NCI-H1694 (cell line): ENCODE measurements at regions not wholly inside any gene's neighbourhood (a gene's known extent, or its start where the extent isn't known, plus 50 kb on each side); places are given as distances from the start of the nearest gene placed in this dataset.
"Not testable (repeated sequence)": the region's sequence is repeated elsewhere in the genome, so short reads cannot be mapped to it uniquely, and the experiment has no call there.

Source experiments
- DNase-seq: peaks from one replicate; lab custom pipeline; 2025; lab: John Stamatoyannopoulos, UW

DNA sequence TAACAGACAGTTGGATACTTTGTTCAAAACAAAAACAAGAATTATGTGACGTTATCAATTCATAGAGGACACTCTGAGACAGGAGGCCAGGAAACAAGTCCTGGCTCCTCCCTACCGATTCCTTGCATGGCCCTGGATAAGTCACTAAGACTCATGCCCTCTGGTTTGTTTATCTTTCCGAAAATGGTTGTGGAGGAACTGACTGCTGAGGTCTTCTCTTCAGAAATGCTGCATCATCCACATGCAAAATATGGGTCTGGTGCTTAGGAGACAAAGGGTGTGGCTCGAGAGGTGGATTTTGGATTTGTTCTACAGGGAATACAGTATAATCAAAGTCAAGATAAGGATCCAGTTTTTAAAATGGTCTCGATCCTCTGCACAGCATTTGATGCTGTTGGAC, 130.9 kb downstream of the RELL1 start:
- DNase-seq: no peak

DNA sequence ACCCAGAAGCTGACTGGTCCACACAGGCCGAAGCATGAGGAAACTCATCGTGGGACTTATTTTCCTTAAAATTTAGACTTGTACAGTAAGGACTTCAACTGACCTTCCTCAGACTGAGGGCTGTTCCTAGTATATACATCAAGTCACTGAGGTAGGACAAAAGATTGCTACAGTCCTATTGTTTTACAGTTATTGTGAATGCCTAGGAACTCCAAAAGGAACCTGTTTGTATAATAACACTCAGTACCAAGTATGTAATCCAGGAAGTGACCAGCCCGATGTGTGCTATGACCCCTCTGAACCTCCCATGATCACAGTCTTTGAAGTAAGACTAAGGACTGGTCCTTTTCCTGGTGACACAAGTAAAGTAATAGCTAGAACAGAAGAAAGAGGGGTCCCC, 136.3 kb downstream of the RELL1 start:
- not testable (repeated sequence) for DNase-seq

DNA sequence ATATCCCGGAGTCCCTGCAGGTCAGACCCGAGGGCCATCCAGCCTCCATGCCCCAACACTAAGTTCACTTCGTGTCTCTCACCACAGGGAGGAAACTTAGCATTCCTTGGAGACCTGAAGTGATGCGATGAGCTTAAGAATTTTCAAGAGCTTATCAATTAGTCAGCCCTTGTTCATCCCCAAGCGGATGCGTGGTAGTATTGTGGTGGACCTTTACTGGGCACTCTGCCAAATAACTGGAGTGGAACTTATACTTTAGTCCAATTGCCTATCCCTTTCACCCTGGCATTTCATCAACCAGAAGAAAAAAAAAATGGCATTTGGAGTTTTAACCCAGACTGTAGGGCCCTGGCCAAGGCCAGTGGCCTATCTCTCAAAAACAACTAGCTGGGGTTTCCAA, 137.1 kb downstream of the RELL1 start:
- no peak for DNase-seq

DNA sequence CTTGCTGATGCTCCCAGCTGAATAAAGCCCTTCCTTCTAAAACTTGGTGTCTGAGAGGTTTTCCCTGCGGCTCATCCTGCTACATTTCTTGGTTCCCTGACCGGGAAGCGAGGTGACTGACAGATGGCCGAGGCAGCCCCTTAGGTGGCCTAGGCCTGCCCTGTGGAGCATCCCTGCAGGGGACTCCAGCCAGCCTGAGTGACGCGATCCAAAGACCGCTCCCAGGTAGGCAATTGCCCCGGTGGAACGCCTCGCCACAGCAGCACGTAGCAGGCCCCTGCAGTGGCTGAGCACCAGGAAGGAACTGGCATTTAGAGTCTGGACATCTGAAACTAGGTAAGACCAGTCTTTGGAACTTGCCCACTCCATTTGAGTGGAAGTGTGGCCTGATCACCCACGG, 139.6 kb downstream of the RELL1 start:
- DNase-seq: no peak

DNA sequence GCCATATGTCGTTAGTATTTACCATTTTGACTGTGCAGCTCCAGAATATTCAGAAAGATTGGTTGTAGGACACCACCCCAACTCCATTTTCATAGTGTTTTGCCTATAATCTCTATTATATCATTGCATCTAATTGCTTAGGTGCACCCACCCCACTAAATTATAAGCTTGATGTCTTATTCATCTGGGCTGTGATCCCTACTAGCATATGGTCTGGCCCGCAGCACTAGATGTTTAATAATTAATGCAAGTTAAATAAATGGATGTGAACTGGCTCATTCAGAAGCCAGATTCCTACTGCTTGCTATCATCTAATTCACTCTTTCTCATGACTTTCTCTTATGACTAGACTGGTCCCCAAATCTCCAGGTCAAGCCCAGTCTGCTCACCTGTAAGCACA, 143.5 kb downstream of the RELL1 start:
- no peak for DNase-seq

DNA sequence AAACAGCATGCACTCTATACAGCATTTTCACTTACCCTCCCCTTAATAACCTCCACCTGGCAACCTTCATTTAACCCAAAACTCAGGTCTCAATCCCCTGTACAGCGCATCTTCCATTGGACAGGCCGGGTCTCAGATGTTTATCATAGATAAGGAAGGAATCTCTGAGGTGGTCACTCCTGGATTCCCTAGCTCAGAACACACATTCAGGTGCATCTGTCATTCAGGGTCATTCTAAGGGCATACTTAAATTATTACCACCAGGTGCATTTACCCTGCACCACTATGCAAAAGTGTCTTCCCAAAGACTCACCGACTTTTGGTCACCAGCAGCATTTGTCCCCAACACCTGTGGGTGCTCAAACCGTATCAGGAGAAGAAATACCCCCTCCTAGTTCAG, 144.2 kb downstream of the RELL1 start:
- DNase-seq: no peak

- no peak for DNase-seq
These were observed 145.7 kb downstream of the RELL1 start for GRCh38 chr4:37540486-37540885.

DNA sequence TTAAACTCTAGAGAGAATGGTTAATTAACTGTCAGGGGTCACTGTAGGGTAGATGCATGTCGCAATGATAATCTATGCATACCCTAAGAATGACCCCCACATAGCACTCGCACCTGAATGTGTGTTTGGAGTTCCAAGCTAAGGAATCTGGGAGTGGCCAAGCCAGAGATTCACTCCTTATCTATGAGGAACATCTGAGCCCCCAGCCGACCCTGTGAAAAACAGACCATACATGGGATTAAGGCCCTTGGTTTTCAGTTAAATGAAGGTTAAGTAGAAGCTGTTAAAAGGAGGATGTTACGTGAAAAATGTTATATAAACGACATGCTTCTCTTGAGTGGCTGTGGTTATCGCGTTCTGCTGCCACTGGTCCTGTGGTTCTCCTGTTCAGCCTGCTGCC, 147.2 kb downstream of the RELL1 start:
- no peak for DNase-seq

DNA sequence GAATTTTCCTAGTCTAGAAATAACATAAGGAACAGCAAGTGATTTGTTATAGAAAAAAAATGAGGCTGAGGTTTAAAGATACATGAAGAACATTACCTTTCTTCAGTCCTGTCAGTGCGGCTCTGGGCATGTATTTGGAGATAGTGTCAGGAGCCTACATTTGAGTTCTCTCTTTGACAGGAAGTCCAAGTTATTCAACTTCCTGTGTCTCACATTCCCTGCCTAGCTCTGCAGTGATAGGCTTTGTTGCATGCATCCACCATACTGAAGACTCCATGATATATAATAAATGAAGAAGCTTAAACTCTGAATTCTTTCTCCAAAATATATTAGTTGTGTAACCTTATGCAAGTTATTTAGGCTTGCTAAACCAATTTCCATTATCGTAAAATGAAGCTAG, 148.7 kb downstream of the RELL1 start:
- DNase-seq: no peak

- no peak for DNase-seq
These were observed 150.3 kb downstream of the RELL1 start for GRCh38 chr4:37535872-37536271.

DNA sequence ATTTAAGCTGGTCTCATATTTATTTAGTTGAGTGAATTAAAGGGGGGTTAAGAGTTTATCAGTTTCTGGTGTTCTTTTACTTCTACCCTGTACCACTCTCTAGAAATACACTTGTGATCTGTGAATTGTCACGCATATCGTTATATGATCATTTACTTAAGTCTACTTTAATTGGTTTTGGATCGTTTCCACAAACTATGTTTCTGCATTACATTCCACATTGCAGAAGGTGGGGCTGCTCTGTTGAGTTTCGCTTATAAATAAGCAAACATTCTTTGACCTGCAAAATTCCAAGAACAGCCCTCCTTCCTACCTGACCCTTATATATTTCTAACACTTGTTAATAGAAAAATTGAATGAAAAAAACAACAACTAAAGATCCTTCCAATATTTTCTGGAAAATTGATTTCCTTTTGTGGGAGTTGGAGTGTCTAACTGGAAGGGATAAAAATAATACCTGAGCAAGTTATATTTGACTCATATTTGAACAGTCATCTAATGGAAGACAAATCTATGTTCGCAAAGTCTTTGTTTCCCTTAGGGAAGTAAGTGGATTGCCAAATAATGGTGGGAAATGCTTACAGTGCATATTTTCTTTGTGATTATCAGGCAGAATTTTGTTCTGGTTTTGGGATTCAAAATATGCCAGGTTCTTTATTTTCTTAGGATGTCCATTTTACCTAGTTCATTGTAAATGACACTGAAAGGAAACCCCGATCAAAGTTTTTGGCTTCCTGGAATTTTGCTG, 152.7 kb downstream of the RELL1 start:
- no peak for DNase-seq

DNA sequence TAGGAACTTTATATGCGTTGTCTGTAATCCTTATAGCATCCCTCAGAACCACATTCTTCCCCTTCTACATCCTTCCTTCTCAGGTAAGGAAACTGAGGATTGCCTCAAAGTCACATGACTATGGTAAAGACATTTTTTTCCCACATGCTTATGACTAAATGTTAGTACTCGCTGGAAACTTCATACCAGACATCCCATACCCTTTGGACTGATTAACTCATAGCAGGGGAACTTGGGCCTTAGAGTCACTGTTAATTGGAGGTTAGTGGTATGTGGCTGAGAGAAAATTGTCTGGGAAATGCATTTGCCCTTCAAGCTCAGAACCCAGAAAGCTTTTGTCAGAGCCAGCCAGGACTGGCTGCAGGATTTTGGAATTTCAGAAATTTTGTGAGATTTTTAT, 155.0 kb downstream of the RELL1 start:
- DNase-seq: no peak

DNA sequence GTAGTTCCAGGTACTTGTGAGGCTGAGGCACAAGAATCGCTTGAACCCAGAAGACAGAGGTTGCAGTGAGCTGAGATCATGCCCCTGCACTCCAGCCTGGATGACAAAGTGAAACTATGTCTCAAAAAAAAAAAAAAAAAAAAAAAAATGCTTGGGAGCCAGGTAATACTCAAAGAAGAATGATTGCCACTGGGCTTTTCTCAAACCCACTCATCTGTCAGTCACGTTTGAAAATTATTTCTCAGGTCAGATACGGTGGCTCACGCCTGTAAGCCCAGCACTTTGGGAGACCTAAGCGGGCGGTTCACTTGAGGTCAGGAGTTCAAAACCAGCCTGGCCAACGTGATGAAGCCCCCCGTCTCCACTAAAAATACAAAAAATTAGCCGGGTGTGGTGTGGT, 155.7 kb downstream of the RELL1 start:
- no peak for DNase-seq

- no peak for DNase-seq
These were observed 157.8 kb downstream of the RELL1 start for GRCh38 chr4:37528166-37528885.

DNA sequence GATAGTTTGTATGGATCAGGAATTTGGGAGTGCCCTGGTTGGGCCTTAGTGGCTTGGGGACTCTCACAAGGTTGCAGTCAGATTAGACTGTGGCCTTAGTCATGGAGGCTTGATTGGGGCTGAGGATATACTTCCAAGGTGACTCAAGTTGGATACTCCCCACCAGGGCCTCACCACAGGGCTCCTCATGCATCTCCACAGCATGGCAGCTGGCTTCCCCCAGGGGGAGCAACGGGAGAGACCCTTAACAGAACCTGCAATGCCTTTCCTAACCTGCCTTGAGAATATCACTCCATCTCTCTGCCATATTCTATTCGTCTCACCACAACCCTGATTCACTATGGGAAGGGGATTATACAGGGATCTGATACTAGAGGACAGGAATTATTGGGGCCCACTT, 161.9 kb downstream of the RELL1 start:
- no peak for DNase-seq

GRCh38 chr4:37522996-37523395, 163.2 kb downstream of the RELL1 start:
- no peak for DNase-seq

DNA sequence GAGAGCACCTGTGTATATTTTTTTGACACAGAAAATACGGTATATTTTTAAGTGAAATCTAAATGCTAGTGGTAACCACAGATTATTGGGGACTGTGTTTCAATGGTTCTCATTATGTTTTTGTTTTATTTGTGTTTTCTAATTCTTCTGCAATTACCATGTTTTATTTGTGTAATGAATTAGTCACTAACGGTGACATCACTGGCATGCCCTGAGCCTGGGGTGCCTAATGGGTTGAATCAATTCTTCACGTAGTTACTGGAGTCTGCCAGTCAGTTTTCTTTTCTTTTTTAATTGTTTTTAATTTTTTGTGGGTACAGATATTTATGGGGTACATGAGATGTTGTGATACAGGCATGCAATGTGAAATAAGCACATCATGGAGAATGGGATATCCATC, 168.8 kb downstream of the RELL1 start:
- DNase-seq: no peak

GRCh38 chr4:37516057-37516775, 170.0 kb downstream of the RELL1 start:
- DNase-seq: no peak

- no peak for DNase-seq
These were observed 175.6 kb downstream of the RELL1 start for GRCh38 chr4:37510626-37511025.

DNA sequence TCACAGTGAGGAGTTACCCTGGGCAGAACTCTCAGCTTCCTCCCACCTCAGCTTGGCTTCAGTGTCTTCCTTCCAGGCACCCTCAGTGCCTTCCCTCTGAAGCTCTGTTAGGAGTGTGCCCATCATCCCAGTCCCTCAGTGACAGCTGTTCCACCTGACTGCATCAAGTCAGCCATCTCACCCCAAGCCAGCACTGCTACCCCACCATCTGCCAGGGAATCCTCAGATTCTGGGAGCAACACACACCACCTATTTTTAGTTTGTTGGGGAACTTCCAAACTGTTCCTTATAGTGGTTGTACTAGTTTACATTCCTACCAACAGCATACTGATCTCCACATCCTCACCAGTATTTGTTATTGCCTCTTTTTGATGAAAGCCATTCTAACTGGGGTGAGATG, 182.9 kb downstream of the RELL1 start:
- DNase-seq: peak; percentile 24

GRCh38 chr4:37502070-37502469, 184.1 kb downstream of the RELL1 start:
- DNase-seq: no peak
